Natural killer cell treated with Interleukin-12 subunit alpha and Interleukin-12 subunit beta and Interleukin-15 and Interleukin-18, amount 100 ng/mL, for 72 hours (primary cell): ENCODE measurements at regions not wholly inside any gene's neighbourhood (a gene's known extent, or its start where the extent isn't known, plus 50 kb on each side); places are given as distances from the start of the nearest gene placed in this dataset.

Source experiments
- ATAC-seq, 2 donors: fragments of 150-1000 bp; cut with Tn5 transposase in 1 of 2; sonication (Bioruptor Pico), chemical (Tn5 transposase) in 1 of 2; 2 replicates each; pipeline ENCODE4 v1.10.0; 2021
- DNase-seq: peaks from one replicate; pipeline ENCODE4 v3.0.0; 2022; ENCODE audit warnings: low spot score
- H3K27ac Mint-ChIP-seq, 2 donors: 1 replicate in 1 of 2; 2 replicates in 1 of 2; pipeline ENCODE4 v1.8.0; 2022; ENCODE audit warnings: mixed read lengths in 2 of 2, mild to moderate bottlenecking in 1 of 2, moderate library complexity in 1 of 2
- H3K27me3 Mint-ChIP-seq, 2 donors: 1 replicate in 1 of 2; 2 replicates in 1 of 2; pipeline ENCODE4 v1.8.0; 2022; ENCODE audit warnings: mixed read lengths in 2 of 2
- H3K36me3 Mint-ChIP-seq: one replicate; pipeline ENCODE4 v1.8.0; 2022; ENCODE audit warnings: mixed read lengths
- H3K4me1 Mint-ChIP-seq, 2 donors: 1 replicate in 1 of 2; 2 replicates in 1 of 2; pipeline ENCODE4 v1.8.0; 2022; ENCODE audit warnings: low read depth in 2 of 2, mixed read lengths in 2 of 2, mild to moderate bottlenecking in 1 of 2
- H3K4me3 Mint-ChIP-seq: one replicate; pipeline ENCODE4 v1.8.0; 2022; ENCODE audit warnings: mixed read lengths
- H3K9me3 Mint-ChIP-seq: 2 replicates; pipeline ENCODE4 v1.8.0; 2022; ENCODE audit warnings: mixed read lengths

- Mint-ChIP-seq H3K4me3 (no peak overlapping the region), H3K4me1 (peaks cover 0 to 2% of the 10 kb centered on the region in 2 donors), H3K9me3 (no peaks in the 10 kb centered on the region), H3K27me3 (peaks cover 11 to 12% of the 10 kb centered on the region in 2 donors), H3K27ac (no peak overlapping the region), H3K36me3 (no peaks in the 10 kb centered on the region)
- DNase-seq, result no peak
- no peak for ATAC-seq
These were observed 105.9 kb upstream of the DAP start for GRCh38 chr5:10866913-10867312.

- Mint-ChIP-seq H3K27ac (no peak overlapping the region), H3K4me3 (no peak overlapping the region), H3K9me3 (no peaks in the 10 kb centered on the region), H3K36me3 (no peaks in the 10 kb centered on the region), H3K4me1 (peaks cover 0 to 2% of the 10 kb centered on the region in 2 donors), H3K27me3 (peaks cover 7 to 11% of the 10 kb centered on the region in 2 donors)
- peak; percentile 69 to 72 for ATAC-seq
- DNase-seq, result peak; percentile 66
These were observed 102.8 kb upstream of the DAP start for GRCh38 chr5:10863763-10864383.

GRCh38 chr5:10862085-10862484, 101.1 kb upstream of the DAP start:
- Mint-ChIP-seq H3K36me3 (no peaks in the 10 kb centered on the region), H3K4me1 (peaks cover 0 to 5% of the 10 kb centered on the region in 2 donors), H3K4me3 (no peak overlapping the region), H3K27ac (no peak overlapping the region), H3K9me3 (no peaks in the 10 kb centered on the region), H3K27me3 (peaks cover 20 to 24% of the 10 kb centered on the region in 2 donors)
- no peak for DNase-seq
- no peak for ATAC-seq

DNA sequence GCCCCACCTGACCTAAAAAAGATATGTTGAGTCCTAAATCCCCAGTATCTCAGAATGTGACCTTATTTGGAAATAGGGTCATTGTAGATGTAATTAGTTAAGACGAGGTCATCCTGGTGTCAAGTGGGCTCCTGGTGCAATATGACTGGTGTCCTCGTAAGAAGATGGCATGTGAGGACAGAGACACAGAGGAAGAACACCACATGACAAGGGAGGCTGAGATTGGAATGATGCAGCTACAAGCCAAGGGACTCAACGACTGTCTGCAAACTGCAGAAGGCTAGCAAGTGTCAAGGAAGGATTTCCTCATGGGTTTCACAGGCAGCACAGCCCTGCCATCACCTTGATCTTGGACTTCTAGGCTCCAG, 100.4 kb upstream of the DAP start:
- Mint-ChIP-seq H3K9me3 (no peaks in the 10 kb centered on the region), H3K36me3 (no peaks in the 10 kb centered on the region), H3K4me1 (peaks cover 4 to 9% of the 10 kb centered on the region in 2 donors), H3K27ac (no peak overlapping the region), H3K27me3 (peaks cover 20 to 24% of the 10 kb centered on the region in 2 donors), H3K4me3 (no peak overlapping the region)
- DNase-seq (no peak), ATAC-seq (no peak)

DNA sequence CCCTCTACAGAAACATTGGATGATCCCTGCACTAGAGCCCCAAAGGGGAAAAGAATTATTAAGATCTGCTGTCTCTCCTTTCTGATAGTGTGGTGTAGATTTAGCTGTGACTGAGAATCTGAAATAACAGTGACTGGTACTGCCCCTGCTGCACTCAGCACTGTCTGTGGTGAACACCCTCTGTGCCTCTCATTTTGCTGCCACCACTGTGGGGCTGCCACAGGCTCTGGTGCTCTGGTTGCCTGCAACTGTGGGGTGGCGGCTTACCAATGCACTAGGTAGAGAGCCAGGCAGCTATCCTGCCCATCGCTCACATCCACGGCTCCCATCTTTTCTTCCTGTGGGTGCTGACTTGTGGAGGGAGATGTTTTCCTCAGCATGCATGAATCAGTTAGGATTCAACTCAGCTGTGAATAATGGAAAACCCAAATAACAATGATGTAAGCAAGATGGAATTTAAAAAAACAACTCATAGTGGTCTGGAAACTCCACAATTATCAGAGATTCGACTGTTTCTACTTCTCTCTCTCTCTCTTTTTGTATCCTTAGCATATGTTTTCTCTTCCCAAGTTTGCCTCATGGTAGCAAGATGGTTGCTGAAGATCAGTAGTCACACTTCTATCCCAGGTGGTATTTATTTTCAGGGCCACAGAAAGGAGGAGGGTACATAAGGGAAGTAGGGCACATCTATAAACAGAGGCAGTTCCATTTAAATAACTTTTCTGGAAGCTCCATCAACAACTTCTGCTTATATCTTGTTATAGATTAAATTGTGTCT, 99.8 kb upstream of the DAP start:
- Mint-ChIP-seq H3K9me3 (no peaks in the 10 kb centered on the region), H3K36me3 (no peaks in the 10 kb centered on the region), H3K4me1 (peaks cover 4 to 14% of the 10 kb centered on the region in 2 donors), H3K4me3 (no peak overlapping the region), H3K27ac (no peak overlapping the region), H3K27me3 (peaks cover 20 to 23% of the 10 kb centered on the region in 2 donors)
- DNase-seq (no peak), ATAC-seq (no peak)

- H3K4me1 Mint-ChIP-seq, result peaks cover 4 to 15% of the 10 kb centered on the region in 2 donors
These were observed 99.1 kb upstream of the DAP start for GRCh38 chr5:10860196-10860543.

DNA sequence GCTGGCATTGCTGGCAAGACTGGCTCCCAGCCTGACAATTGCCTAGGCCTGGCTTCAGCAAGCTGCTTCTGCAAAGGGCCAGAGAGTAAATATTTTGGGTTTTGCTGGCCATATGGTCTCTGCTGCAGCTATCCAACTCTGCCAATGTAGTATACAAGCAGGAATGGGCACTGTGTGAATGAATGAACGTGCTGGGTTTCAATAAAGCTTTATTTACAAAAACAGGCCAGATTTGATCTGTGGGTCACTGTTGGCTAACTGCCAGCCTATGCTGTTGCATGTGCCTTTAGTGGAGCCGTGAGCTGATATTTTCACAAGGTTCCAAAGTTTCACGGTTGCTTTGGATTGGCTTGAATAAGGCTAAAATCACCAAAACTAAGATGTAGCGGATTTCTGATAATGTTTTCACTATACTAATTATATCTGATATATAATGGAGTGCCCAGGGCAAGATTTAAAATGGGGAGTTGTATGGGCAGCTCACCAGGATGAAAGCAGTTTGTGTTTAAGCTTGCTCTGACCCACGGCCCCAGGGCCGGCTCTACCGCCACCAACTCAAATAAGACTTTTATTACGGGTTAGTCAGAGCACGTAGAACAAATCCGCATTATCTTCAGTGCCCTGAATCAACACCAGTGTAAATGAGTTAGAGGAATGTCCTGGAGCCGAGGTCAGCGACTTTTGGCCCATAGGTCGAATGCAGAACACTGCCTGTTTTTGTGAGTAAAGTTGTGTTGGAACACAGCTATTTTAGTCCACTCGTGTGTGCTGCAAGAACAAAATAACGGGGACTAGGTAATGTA, 98.6 kb upstream of the DAP start:
- Mint-ChIP-seq H3K4me1 (peaks cover 4 to 15% of the 10 kb centered on the region in 2 donors), H3K4me3 (no peak overlapping the region), H3K27ac (no peak overlapping the region), H3K36me3 (no peaks in the 10 kb centered on the region), H3K9me3 (no peaks in the 10 kb centered on the region), H3K27me3 (peaks cover 20 to 22% of the 10 kb centered on the region in 2 donors)
- DNase-seq (no peak), ATAC-seq (no peak)

More at GRCh38 chr5:10860196-10860543, 99.1 kb upstream of the DAP start:
- no peaks in the 10 kb centered on the region for H3K36me3 Mint-ChIP-seq
- no peak overlapping the region for H3K4me3 Mint-ChIP-seq
- ATAC-seq (no peak), DNase-seq (no peak)
- peaks cover 20 to 22% of the 10 kb centered on the region in 2 donors for H3K27me3 Mint-ChIP-seq
- H3K9me3 Mint-ChIP-seq, result no peaks in the 10 kb centered on the region
- no peak overlapping the region for H3K27ac Mint-ChIP-seq

DNA sequence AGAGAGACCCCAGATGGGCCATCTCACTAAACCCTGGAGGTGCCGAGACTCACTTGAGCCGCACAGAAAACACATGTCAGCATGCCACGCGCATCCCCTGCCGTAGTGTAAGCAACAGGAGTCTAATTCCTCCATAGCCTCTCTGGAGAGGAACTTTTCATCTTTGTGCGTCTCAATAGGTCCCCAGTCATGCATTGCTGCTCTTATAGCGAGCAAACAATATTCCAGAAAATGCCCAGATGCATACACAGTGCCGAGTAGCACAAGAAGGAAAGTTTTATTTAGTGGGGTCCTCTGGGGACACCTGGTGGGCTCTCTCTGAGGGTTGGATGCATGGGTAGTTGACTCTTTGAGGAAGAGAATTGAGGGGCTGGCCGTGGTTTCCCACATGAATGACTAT, 97.9 kb upstream of the DAP start:
- ATAC-seq, result no peak
- no peak overlapping the region for H3K27ac Mint-ChIP-seq
- no peaks in the 10 kb centered on the region for H3K36me3 Mint-ChIP-seq
- peaks cover 20 to 22% of the 10 kb centered on the region in 2 donors for H3K27me3 Mint-ChIP-seq
- H3K9me3 Mint-ChIP-seq, result no peaks in the 10 kb centered on the region
- H3K4me1 Mint-ChIP-seq, result peaks cover 4 to 15% of the 10 kb centered on the region in 2 donors
- DNase-seq, result no peak
- H3K4me3 Mint-ChIP-seq, result no peak overlapping the region

DNA sequence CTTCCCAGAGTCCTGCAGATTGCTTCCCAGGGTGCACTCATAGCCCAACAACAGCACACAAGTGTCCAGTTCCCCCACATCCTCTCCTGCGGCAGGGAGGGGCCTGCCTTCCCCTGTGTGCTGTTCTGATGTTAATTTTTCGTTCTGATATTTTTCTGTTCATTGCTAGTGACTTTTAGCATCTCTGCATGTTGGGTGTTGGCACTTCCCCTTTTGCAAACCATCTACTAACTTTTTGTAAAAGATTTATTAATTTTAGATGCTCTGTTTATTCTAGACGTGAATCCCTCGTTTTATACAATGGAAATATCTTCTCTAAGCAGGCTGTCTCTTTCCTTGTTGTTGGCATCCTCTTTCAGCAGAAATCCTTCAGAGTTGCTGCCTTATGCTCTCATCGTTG, 97.3 kb upstream of the DAP start:
- H3K36me3 Mint-ChIP-seq, result no peaks in the 10 kb centered on the region
- no peak for ATAC-seq

DNA sequence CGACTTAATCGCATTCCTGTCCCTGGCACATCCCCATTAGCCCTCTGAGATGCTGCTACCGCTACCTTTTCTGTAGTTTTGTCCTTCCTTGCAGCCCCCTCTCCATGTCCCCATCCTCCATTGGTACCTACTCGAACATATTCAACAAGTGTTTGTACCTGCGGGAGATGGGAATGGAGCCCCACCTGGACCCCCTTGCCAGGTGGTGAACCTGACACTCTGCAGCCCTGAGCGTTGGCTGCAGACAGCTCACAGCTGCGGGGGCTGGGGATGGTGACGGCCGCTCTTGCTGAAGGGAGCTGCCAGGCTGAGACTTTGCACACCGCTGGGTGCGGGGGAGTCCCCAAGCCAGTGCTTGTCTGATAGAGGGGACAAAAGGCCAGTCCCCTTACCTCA, 96.3 kb upstream of the DAP start:
- Mint-ChIP-seq H3K27me3 (peaks cover 15 to 20% of the 10 kb centered on the region in 2 donors), H3K4me3 (no peak overlapping the region), H3K9me3 (no peaks in the 10 kb centered on the region), H3K4me1 (peaks cover 4 to 13% of the 10 kb centered on the region in 2 donors), H3K36me3 (no peaks in the 10 kb centered on the region), H3K27ac (no peak overlapping the region)
- no peak for ATAC-seq
- DNase-seq, result no peak

More for the DNA sequence above, 97.3 kb upstream of the DAP start:
- DNase-seq, result no peak
- Mint-ChIP-seq H3K4me1 (peaks cover 4 to 13% of the 10 kb centered on the region in 2 donors), H3K27ac (no peak overlapping the region), H3K9me3 (no peaks in the 10 kb centered on the region), H3K27me3 (peaks cover 20 to 22% of the 10 kb centered on the region in 2 donors), H3K4me3 (no peak overlapping the region)

DNA sequence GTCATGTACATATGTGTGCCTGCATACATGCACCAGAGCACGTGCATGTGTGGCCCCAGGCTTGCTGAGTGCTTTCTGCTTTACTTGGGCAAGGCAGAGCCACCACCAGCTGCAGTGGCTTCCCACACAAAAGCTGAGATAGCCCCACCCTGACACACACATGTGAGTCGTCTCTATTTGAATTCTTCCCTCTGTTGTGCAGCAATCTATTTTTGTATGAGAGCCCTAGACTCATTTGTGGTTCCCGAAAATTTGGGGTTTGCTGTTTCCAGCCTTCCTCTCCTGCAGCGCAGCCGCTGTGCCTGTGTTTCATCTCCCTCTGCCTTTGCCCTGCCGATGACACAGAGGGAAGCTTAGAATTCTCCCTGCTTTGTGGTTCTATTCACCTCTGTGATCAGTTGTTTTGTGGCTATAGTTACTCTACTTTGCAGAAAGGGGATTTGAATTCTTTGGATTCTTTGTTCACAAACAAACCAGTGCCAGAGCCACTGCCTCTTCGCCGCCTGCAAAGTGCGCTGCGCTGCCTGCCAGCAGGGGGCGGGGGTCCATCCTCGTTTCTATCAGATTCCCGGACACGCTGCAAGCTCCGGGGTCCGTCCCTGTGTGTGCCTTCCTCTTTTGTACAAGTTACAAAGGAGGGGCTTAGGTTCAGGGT, 95.8 kb upstream of the DAP start:
- Mint-ChIP-seq H3K4me1 (peaks cover 4 to 13% of the 10 kb centered on the region in 2 donors), H3K36me3 (no peaks in the 10 kb centered on the region), H3K27ac (no peak overlapping the region), H3K9me3 (no peaks in the 10 kb centered on the region), H3K27me3 (peaks cover 13 to 20% of the 10 kb centered on the region in 2 donors), H3K4me3 (no peak overlapping the region)
- no peak for ATAC-seq
- no peak for DNase-seq

DNA sequence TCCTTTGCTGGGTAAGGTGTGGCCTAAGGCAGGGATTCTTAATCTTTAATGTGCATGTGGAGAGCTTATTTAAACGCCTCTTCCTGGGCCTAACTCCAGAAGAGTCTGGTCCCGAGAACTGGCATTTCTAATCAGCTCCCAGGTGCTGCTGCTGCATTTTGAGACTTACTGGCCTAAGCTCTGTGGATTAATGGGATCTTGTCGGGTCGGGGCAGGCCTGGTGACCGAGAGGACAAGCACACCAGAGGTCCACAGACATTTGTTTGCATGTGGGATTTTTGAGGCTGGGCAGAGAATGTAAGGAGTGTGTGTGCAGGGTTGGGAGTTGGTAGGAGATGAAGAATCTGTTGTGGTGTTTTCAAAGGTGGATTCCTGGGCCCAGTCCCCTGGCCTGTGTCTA, 95.0 kb upstream of the DAP start:
- H3K4me3 Mint-ChIP-seq, result no peak overlapping the region
- H3K36me3 Mint-ChIP-seq, result no peaks in the 10 kb centered on the region
- ATAC-seq (no peak), DNase-seq (no peak)
- H3K4me1 Mint-ChIP-seq, result peaks cover 4 to 13% of the 10 kb centered on the region in 2 donors
- no peak overlapping the region for H3K27ac Mint-ChIP-seq
- H3K9me3 Mint-ChIP-seq, result no peaks in the 10 kb centered on the region
- peaks cover 17 to 20% of the 10 kb centered on the region in 2 donors for H3K27me3 Mint-ChIP-seq

GRCh38 chr5:10854506-10855277, 93.7 kb upstream of the DAP start:
- no peak for ATAC-seq
- no peaks in the 10 kb centered on the region for H3K9me3 Mint-ChIP-seq
- peaks cover 21 to 24% of the 10 kb centered on the region in 2 donors for H3K27me3 Mint-ChIP-seq
- no peak overlapping the region for H3K27ac Mint-ChIP-seq
- H3K4me1 Mint-ChIP-seq, result peaks cover 4 to 13% of the 10 kb centered on the region in 2 donors
- DNase-seq, result no peak
- no peak overlapping the region for H3K4me3 Mint-ChIP-seq
- H3K36me3 Mint-ChIP-seq, result no peaks in the 10 kb centered on the region
